ENCODE measurements at regions not wholly inside any gene's neighbourhood (a gene's known extent, or its start where the extent isn't known, plus 50 kb on each side); places are given as distances from the start of the nearest gene placed in this dataset.

- Histone ChIP-seq H3K79me2 (ENCODE audit: low read length) (no peaks in the 10 kb centered on the region), H3K9me3 (ENCODE audit: insufficient read depth, low read length) (peaks cover 7% of the 10 kb centered on the region; the same call in 1 of the 2 replicates), H3K4me1 (ENCODE audit: low read length) (no peaks in the 10 kb centered on the region), H3K9ac (ENCODE audit: low read length) (no peak overlapping the region), H4K20me1 (ENCODE audit: insufficient read depth, low read length) (no peaks in the 10 kb centered on the region), H3K4me3 (ENCODE audit: low read length) (no peak overlapping the region), H3K27ac (ENCODE audit: low read length) (no peak overlapping the region), H3K4me2 (ENCODE audit: low read length) (no peak overlapping the region), H3K36me3 (replicated peaks; ENCODE audit: low read depth, low read length) (no peaks in the 10 kb centered on the region), H2AFZ (ENCODE audit: low read depth, low read length) (no peak overlapping the region), H3K27me3 (ENCODE audit: low read depth, low read length) (no peaks in the 10 kb centered on the region)
- TF ChIP-seq CTCF (IDR thresholded peaks at IDR 0.05; ENCODE audit: low read depth, low read length) (no peak), EZH2phosphoT487 (IDR thresholded peaks at IDR 0.05; ENCODE audit: low read depth) (no peak)
These were observed 414.1 kb upstream of the ESRRG start for GRCh38 chr1:217137210-217137881.

- Histone ChIP-seq H3K4me3 (ENCODE audit: low read length) (no peak overlapping the region), H3K9ac (ENCODE audit: low read length) (no peak overlapping the region), H3K79me2 (ENCODE audit: low read length) (no peaks in the 10 kb centered on the region), H3K9me3 (ENCODE audit: insufficient read depth, low read length) (peaks cover 7% of the 10 kb centered on the region; the same call in 1 of the 2 replicates), H2AFZ (ENCODE audit: low read depth, low read length) (no peak overlapping the region), H3K27ac (ENCODE audit: low read length) (no peak overlapping the region), H4K20me1 (ENCODE audit: insufficient read depth, low read length) (no peaks in the 10 kb centered on the region), H3K27me3 (ENCODE audit: low read depth, low read length) (no peaks in the 10 kb centered on the region), H3K36me3 (replicated peaks; ENCODE audit: low read depth, low read length) (no peaks in the 10 kb centered on the region), H3K4me2 (ENCODE audit: low read length) (no peak overlapping the region), H3K4me1 (ENCODE audit: low read length) (no peaks in the 10 kb centered on the region)
- TF ChIP-seq EZH2phosphoT487 (IDR thresholded peaks at IDR 0.05; ENCODE audit: low read depth) = no peak
- no peak for TF ChIP-seq CTCF (IDR thresholded peaks at IDR 0.05; ENCODE audit: low read depth, low read length)
These were observed 413.6 kb upstream of the ESRRG start for GRCh38 chr1:217136895-217137205.

- no peak for TF ChIP-seq EZH2phosphoT487 (IDR thresholded peaks at IDR 0.05; ENCODE audit: low read depth)
- no peak for TF ChIP-seq CTCF (IDR thresholded peaks at IDR 0.05; ENCODE audit: low read depth, low read length)
- H3K27me3 ChIP-seq (ENCODE audit: low read depth, low read length) = no peaks in the 10 kb centered on the region
- H3K4me2 ChIP-seq (ENCODE audit: low read length) = no peak overlapping the region
- no peak overlapping the region for H3K27ac ChIP-seq (ENCODE audit: low read length)
- no peak overlapping the region for H3K9ac ChIP-seq (ENCODE audit: low read length)
- no peak overlapping the region for H3K4me3 ChIP-seq (ENCODE audit: low read length)
- H3K36me3 ChIP-seq (replicated peaks; ENCODE audit: low read depth, low read length) = no peaks in the 10 kb centered on the region
- H3K9me3 ChIP-seq (ENCODE audit: insufficient read depth, low read length) = peaks cover 7% of the 10 kb centered on the region; the same call in 1 of the 2 replicates
- no peak overlapping the region for H2AFZ ChIP-seq (ENCODE audit: low read depth, low read length)
- H3K79me2 ChIP-seq (ENCODE audit: low read length) = no peaks in the 10 kb centered on the region
- no peaks in the 10 kb centered on the region for H4K20me1 ChIP-seq (ENCODE audit: insufficient read depth, low read length)
- H3K4me1 ChIP-seq (ENCODE audit: low read length) = no peaks in the 10 kb centered on the region
These were observed 413.0 kb upstream of the ESRRG start for GRCh38 chr1:217135987-217136894.

- no peaks in the 10 kb centered on the region for H4K20me1 ChIP-seq (ENCODE audit: insufficient read depth, low read length)
- H3K36me3 ChIP-seq (replicated peaks; ENCODE audit: low read depth, low read length) = no peaks in the 10 kb centered on the region
- no peak overlapping the region for H3K4me3 ChIP-seq (ENCODE audit: low read length)
- no peak for TF ChIP-seq CTCF (IDR thresholded peaks at IDR 0.05; ENCODE audit: low read depth, low read length)
- TF ChIP-seq EZH2phosphoT487 (IDR thresholded peaks at IDR 0.05; ENCODE audit: low read depth) = no peak
- no peak overlapping the region for H3K4me2 ChIP-seq (ENCODE audit: low read length)
- H2AFZ ChIP-seq (ENCODE audit: low read depth, low read length) = no peak overlapping the region
- H3K79me2 ChIP-seq (ENCODE audit: low read length) = no peaks in the 10 kb centered on the region
- no peak overlapping the region for H3K27ac ChIP-seq (ENCODE audit: low read length)
- no peaks in the 10 kb centered on the region for H3K4me1 ChIP-seq (ENCODE audit: low read length)
- no peaks in the 10 kb centered on the region for H3K27me3 ChIP-seq (ENCODE audit: low read depth, low read length)
- peaks cover 7% of the 10 kb centered on the region; the same call in 1 of the 2 replicates for H3K9me3 ChIP-seq (ENCODE audit: insufficient read depth, low read length)
- H3K9ac ChIP-seq (ENCODE audit: low read length) = no peak overlapping the region
These were observed 412.3 kb upstream of the ESRRG start for GRCh38 chr1:217135569-217135915.

Data from OCI-LY3 (cell line).